Osteocyte (in vitro differentiated cells): ENCODE measurements at regions not wholly inside any gene's neighbourhood (a gene's known extent, or its start where the extent isn't known, plus 50 kb on each side); places are given as distances from the start of the nearest gene placed in this dataset.

ENCODE experiments used
- DNase-seq: peaks from one replicate; pipeline ENCODE4 v3.0.0; 2021; ENCODE audit warnings: mixed read lengths; ENCODE audit not compliant: unreplicated experiment; ENCODE audit errors: extremely low spot score
- H3K27ac Mint-ChIP-seq: one replicate; pipeline ENCODE4 v1.8.0; 2021; ENCODE audit warnings: mild to moderate bottlenecking, mixed read lengths; ENCODE audit not compliant: unreplicated experiment
- H3K27me3 Mint-ChIP-seq: one replicate; pipeline ENCODE4 v1.8.0; 2021; ENCODE audit warnings: mixed read lengths; ENCODE audit not compliant: unreplicated experiment
- H3K36me3 Mint-ChIP-seq: one replicate; pipeline ENCODE4 v1.8.0; 2021; ENCODE audit warnings: mixed read lengths; ENCODE audit not compliant: unreplicated experiment
- H3K4me1 Mint-ChIP-seq: one replicate; pipeline ENCODE4 v1.8.0; 2021; ENCODE audit warnings: mixed read lengths; ENCODE audit not compliant: unreplicated experiment
- H3K4me3 Mint-ChIP-seq: one replicate; pipeline ENCODE4 v1.8.0; 2021; ENCODE audit warnings: mild to moderate bottlenecking, moderate library complexity, mixed read lengths; ENCODE audit not compliant: unreplicated experiment
- H3K9me3 Mint-ChIP-seq: one replicate; pipeline ENCODE4 v1.8.0; 2021; ENCODE audit warnings: mixed read lengths; ENCODE audit not compliant: unreplicated experiment
- TF ChIP-seq, protein P1 (sequence below): fragments of 200-600 bp; sonication (generic); IDR thresholded peaks from 2 replicates; pipeline ENCODE4 v1.5.0; 2021; ENCODE audit warnings: antibody characterized with exemption, mild to moderate bottlenecking, moderate library complexity

- H3K27me3 Mint-ChIP-seq = no peaks in the 10 kb centered on the region
- H3K4me1 Mint-ChIP-seq = peaks cover 22% of the 10 kb centered on the region
- H3K4me3 Mint-ChIP-seq = no peak overlapping the region
- DNase-seq = no peak
- H3K36me3 Mint-ChIP-seq = no peaks in the 10 kb centered on the region
- no peaks in the 10 kb centered on the region for H3K9me3 Mint-ChIP-seq
- H3K27ac Mint-ChIP-seq = no peak overlapping the region
- TF ChIP-seq, protein P1, sequence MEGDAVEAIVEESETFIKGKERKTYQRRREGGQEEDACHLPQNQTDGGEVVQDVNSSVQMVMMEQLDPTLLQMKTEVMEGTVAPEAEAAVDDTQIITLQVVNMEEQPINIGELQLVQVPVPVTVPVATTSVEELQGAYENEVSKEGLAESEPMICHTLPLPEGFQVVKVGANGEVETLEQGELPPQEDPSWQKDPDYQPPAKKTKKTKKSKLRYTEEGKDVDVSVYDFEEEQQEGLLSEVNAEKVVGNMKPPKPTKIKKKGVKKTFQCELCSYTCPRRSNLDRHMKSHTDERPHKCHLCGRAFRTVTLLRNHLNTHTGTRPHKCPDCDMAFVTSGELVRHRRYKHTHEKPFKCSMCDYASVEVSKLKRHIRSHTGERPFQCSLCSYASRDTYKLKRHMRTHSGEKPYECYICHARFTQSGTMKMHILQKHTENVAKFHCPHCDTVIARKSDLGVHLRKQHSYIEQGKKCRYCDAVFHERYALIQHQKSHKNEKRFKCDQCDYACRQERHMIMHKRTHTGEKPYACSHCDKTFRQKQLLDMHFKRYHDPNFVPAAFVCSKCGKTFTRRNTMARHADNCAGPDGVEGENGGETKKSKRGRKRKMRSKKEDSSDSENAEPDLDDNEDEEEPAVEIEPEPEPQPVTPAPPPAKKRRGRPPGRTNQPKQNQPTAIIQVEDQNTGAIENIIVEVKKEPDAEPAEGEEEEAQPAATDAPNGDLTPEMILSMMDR = no peak
Observed at GRCh38 chr12:92359581-92360209, 214.0 kb upstream of the BTG1 start.

GRCh38 chr12:92357584-92358261 lies 212.1 kb upstream of the BTG1 start:
- Mint-ChIP-seq H3K27ac (no peak overlapping the region), H3K27me3 (no peaks in the 10 kb centered on the region), H3K4me1 (peaks cover 7% of the 10 kb centered on the region), H3K9me3 (no peaks in the 10 kb centered on the region), H3K4me3 (no peak overlapping the region), H3K36me3 (no peaks in the 10 kb centered on the region)
- DNase-seq = no peak
- TF ChIP-seq, protein P1 = no peak

- H3K36me3 Mint-ChIP-seq = no peaks in the 10 kb centered on the region
- H3K4me1 Mint-ChIP-seq = peaks cover 2% of the 10 kb centered on the region
- no peaks in the 10 kb centered on the region for H3K9me3 Mint-ChIP-seq
- TF ChIP-seq, protein P1 = no peak
- H3K27me3 Mint-ChIP-seq = no peaks in the 10 kb centered on the region
- no peak overlapping the region for H3K27ac Mint-ChIP-seq
- no peak overlapping the region for H3K4me3 Mint-ChIP-seq
- no peak for DNase-seq
Observed at GRCh38 chr12:92356425-92356824, 210.8 kb upstream of the BTG1 start.

DNA sequence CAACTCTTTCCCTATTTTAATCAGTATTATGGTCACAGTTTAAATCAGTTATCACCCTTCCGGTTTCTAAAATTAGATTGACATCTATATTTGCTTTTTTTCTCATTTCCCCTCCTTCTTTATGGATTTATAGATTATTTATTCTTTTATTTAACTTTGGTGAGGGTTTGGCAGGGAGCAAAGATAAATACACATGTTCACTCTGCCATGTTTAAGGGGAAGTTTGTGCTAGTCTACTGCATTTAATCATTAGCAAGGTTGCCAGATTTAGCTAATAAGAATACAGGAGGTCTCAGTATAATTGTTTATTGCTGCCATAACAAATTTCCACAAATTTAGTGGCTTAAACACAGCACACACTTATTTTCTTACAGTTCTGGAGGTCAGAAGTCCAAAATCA lies 204.0 kb upstream of the BTG1 start:
- H3K4me1 Mint-ChIP-seq = no peaks in the 10 kb centered on the region
- TF ChIP-seq, protein P1 = no peak

GRCh38 chr12:92342574-92342973 lies 196.9 kb upstream of the BTG1 start:
- DNase-seq = no peak
- Mint-ChIP-seq H3K9me3 (peaks cover 4% of the 10 kb centered on the region), H3K4me1 (peaks cover 4% of the 10 kb centered on the region), H3K4me3 (no peak overlapping the region), H3K27ac (no peak overlapping the region), H3K27me3 (no peaks in the 10 kb centered on the region), H3K36me3 (no peaks in the 10 kb centered on the region)
- TF ChIP-seq, protein P1 = no peak

More for the DNA sequence above, 204.0 kb upstream of the BTG1 start:
- no peak overlapping the region for H3K27ac Mint-ChIP-seq
- H3K9me3 Mint-ChIP-seq = no peaks in the 10 kb centered on the region
- H3K36me3 Mint-ChIP-seq = peaks cover 3% of the 10 kb centered on the region
- no peak for DNase-seq
- H3K4me3 Mint-ChIP-seq = no peak overlapping the region
- H3K27me3 Mint-ChIP-seq = no peaks in the 10 kb centered on the region
